HepG2 (cell line): ENCODE measurements at regions not wholly inside any gene's neighbourhood (a gene's known extent, or its start where the extent isn't known, plus 50 kb on each side); places are given as distances from the start of the nearest gene placed in this dataset.

ENCODE experiments used
- ATAC-seq: fragments of 200-7000 bp; cut with Tn5 transposase; 3 replicates; pipeline ENCODE4 v1.9.1; 2020; ENCODE audit warnings: mild to moderate bottlenecking, moderate library complexity
- BruUV-seq: library from RNA; stranded (reverse); fragments of 400-500 nt; replicated peaks from 2 replicates; lab custom pipeline; 2021; lab: Mats Ljungman, UMichigan
- CTCF ChIA-PET: fragments of 300-600 bp; formaldehyde crosslinking; extraction: SDS; loops from one replicate; lab custom pipeline; 2021; ENCODE audit warnings: low total read pairs, inconsistent platforms, low intra/inter-chr PET ratio; lab: Yijun Ruan, JAX
- POLR2A ChIA-PET: fragments of 350-600 bp; sonication (Branson Sonifier 250); formaldehyde crosslinking; loops from one replicate; lab custom pipeline; 2020; ENCODE audit warnings: antibody characterized with exemption, inconsistent platforms; lab: Yijun Ruan, JAX
- DNase-seq: peaks from one replicate; pipeline ENCODE4 v3.0.0-alpha.2; 2015; ENCODE audit warnings: low spot score
- FAIRE-seq: peaks from 3 replicates; lab custom pipeline; 2011; peaks lifted over from hg19 to GRCh38; lab: Jason Lieb, UNC
- H2AFZ ChIP-seq: one replicate; pipeline ENCODE4 v1.6.1; 2011; ENCODE audit warnings: low read length, inconsistent platforms
- H3K27ac ChIP-seq: fragments of 300-600 bp; 3 replicates; pipeline ENCODE4 v1.8.0; 2011; ENCODE audit warnings: mixed run types, mild to moderate bottlenecking, mixed read lengths, low read length, inconsistent platforms; ENCODE audit not compliant: insufficient read depth; ENCODE audit errors: extremely low read length
- H3K27me3 ChIP-seq, 2 experiments: fragments of 200-600 bp in 1 of 2; 2 replicates in 1 of 2; 3 replicates in 1 of 2; pipeline versions ENCODE4 v1.6.0 to v1.8.0; 2011; ENCODE audit warnings: low read length in 2 of 2, mild to moderate bottlenecking in 2 of 2, moderate library complexity in 2 of 2, inconsistent platforms in 1 of 2; ENCODE audit not compliant: insufficient read depth in 2 of 2, control insufficient read depth in 1 of 2
- H3K36me3 ChIP-seq, 2 experiments: fragments of 200-600 bp in 1 of 2; replicated peaks in 1 of 2; 2 replicates in 1 of 2; 3 replicates in 1 of 2; pipeline versions ENCODE4 v1.5.1 to v1.8.0; 2011; ENCODE audit warnings: low read length in 2 of 2, inconsistent platforms in 1 of 2; ENCODE audit not compliant: insufficient read depth in 2 of 2, control insufficient read depth in 1 of 2
- H3K4me1 ChIP-seq: 2 replicates; pipeline ENCODE4 v1.5.1; 2012; ENCODE audit warnings: low read length, inconsistent platforms; ENCODE audit not compliant: insufficient read depth
- H3K4me2 ChIP-seq: 2 replicates; pipeline ENCODE4 v1.6.0; 2011; ENCODE audit warnings: low read depth, low read length, inconsistent platforms
- H3K4me3 ChIP-seq, 3 experiments: fragments of 200-600 bp in 1 of 3; sonication (generic), shearing (Covaris generic) in 1 of 3; replicated peaks in 1 of 3; 2 replicates each; pipeline ENCODE4 v1.5.1; 2011 to 2016; ENCODE audit warnings: low read length in 3 of 3, inconsistent platforms in 2 of 3, low read depth in 2 of 3, mild to moderate bottlenecking in 2 of 3, control low read depth in 1 of 3, mixed read lengths in 1 of 3; ENCODE audit not compliant: insufficient read depth in 1 of 3
- H3K79me2 ChIP-seq: one replicate; pipeline ENCODE4 v1.6.1; 2011; ENCODE audit warnings: low read length, inconsistent platforms; ENCODE audit not compliant: insufficient read depth
- H3K9ac ChIP-seq: 2 replicates; pipeline ENCODE4 v1.6.0; 2011; ENCODE audit warnings: mild to moderate bottlenecking, low read depth, low read length, inconsistent platforms; ENCODE audit not compliant: insufficient read depth
- H3K9me3 ChIP-seq: 2 replicates; pipeline ENCODE4 v1.5.1; 2012; ENCODE audit warnings: mild to moderate bottlenecking, low read length
- H4K20me1 ChIP-seq: 2 replicates; pipeline ENCODE4 v1.6.0; 2011; ENCODE audit warnings: inconsistent platforms, mild to moderate bottlenecking, low read length, moderate library complexity; ENCODE audit not compliant: insufficient read depth
- DMAP1 ChIP-seq: IDR thresholded peaks from 2 replicates; pipeline ENCODE4 v1.6.1; 2016
- EHMT2 ChIP-seq: fragments of 200-600 bp; sonication (generic); IDR thresholded peaks from 2 replicates; pipeline ENCODE4 v1.7.0; 2017; ENCODE audit warnings: antibody characterized with exemption, low read depth, low read length, borderline replicate concordance
- FOXK2 ChIP-seq: fragments of 450-650 bp; IDR thresholded peaks from 2 replicates; pipeline ENCODE4 v1.6.1; 2016
- KAT8 ChIP-seq: IDR thresholded peaks from 2 replicates; pipeline ENCODE4 v1.6.1; 2016; ENCODE audit warnings: missing genetic modification reagents, missing compliant biosample characterization
- KLF11 ChIP-seq: IDR thresholded peaks from 2 replicates; pipeline ENCODE4 v1.6.1; 2016; ENCODE audit warnings: missing compliant biosample characterization
- MZF1 ChIP-seq: sonication (generic); formaldehyde crosslinking; IDR thresholded peaks from 2 replicates; pipeline ENCODE4 v1.8.1; 2023; ENCODE audit warnings: mild to moderate bottlenecking, missing genetic modification reagents, borderline replicate concordance
- NCOA2 ChIP-seq: sonication (generic); formaldehyde crosslinking; IDR thresholded peaks from 2 replicates; pipeline ENCODE4 v1.8.0; 2022; ENCODE audit warnings: inconsistent platforms
- RCOR2 ChIP-seq: IDR thresholded peaks from 2 replicates; pipeline ENCODE4 v1.6.1; 2016; ENCODE audit warnings: missing biosample characterization, missing genetic modification reagents
- REXO4 ChIP-seq: sonication (generic); formaldehyde crosslinking; IDR thresholded peaks from 2 replicates; pipeline ENCODE4 v1.8.0; 2022; ENCODE audit warnings: missing genetic modification reagents, mild to moderate bottlenecking, borderline replicate concordance
- SP140L ChIP-seq: sonication (generic); formaldehyde crosslinking; IDR thresholded peaks from 2 replicates; pipeline ENCODE4 v1.4.0; 2020; ENCODE audit warnings: missing genetic modification reagents, borderline replicate concordance
- TMF1 ChIP-seq: sonication (generic); formaldehyde crosslinking; IDR thresholded peaks from 2 replicates; pipeline ENCODE4 v1.8.1; 2022; ENCODE audit warnings: low read depth, missing genetic modification reagents
- ZFYVE20 ChIP-seq: sonication (generic); formaldehyde crosslinking; IDR thresholded peaks from 2 replicates; pipeline ENCODE4 v1.8.0; 2023; ENCODE audit warnings: low read depth, mild to moderate bottlenecking, moderate library complexity, missing genetic modification reagents, borderline replicate concordance
- ZNF432 ChIP-seq: sonication (generic); formaldehyde crosslinking; IDR thresholded peaks from 2 replicates; pipeline ENCODE4 v1.5.0; 2020; ENCODE audit warnings: missing genetic modification reagents, mild to moderate bottlenecking, borderline replicate concordance
- WGBS: methylation state at CpG from one replicate; pipeline ENCODE4 v1.1.6; 2017; ENCODE audit warnings: low lambda C conversion rate; 5-methylcytosine and 5-hydroxymethylcytosine counted together
- in situ Hi-C: cut with HindIII; loops from 2 replicates; pipeline ENCODE4 v1.10.0; 2017; ENCODE audit warnings: low pct_unique_long_range_greater_than_20kb; ENCODE audit not compliant: extremely low pct_ligation_motif_present
- intact Hi-C: fragments of 100-400 bp; cut with micrococcal nuclease; formaldehyde crosslinking; loops from one replicate; pipeline ENCODE4 v1.10.0; 2022; ENCODE audit not compliant: unreplicated experiment
- TF ChIP-seq, protein P1 (sequence below): IDR thresholded peaks from 2 replicates; pipeline ENCODE4 v1.6.1; 2016; ENCODE audit warnings: missing compliant biosample characterization, missing genetic modification reagents, borderline replicate concordance
- TF ChIP-seq, protein P2 (sequence below): sonication (generic); formaldehyde crosslinking; IDR thresholded peaks from 2 replicates; pipeline ENCODE4 v1.5.0; 2020; ENCODE audit warnings: missing genetic modification reagents, mild to moderate bottlenecking, borderline replicate concordance
- TF ChIP-seq, protein P3 (sequence below): IDR thresholded peaks from 2 replicates; pipeline ENCODE4 v1.4.0; 2020; ENCODE audit warnings: mild to moderate bottlenecking, missing genetic modification reagents

DNA sequence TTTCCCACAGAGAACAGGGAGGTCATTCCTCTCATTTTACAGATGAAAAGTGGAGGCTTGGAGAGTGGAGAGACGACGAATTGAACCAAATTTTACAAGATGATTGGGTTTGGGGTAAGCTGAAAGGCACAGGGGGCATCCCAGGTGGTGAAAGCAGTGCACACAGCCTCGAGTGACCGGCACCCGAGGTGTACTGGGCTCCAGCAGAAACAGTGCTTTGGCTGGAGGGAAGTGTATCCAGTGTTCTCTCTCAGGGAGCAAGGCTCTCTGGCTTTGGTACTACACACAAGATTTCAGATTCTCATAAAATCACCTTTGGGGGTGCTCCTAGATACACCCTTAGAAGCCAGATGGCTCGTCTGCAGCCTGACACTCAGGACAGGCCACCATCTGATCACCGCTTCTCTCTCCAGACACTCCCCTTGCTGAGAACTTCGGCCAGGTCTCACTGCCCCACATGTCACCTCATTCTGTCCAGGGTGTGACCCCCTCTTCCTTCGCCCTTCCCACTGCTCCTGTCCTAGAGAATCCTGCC is 339.6 kb downstream of the CYRIA start:
- no peak overlapping the region for H3K9ac ChIP-seq
- ATAC-seq (no peak), FAIRE-seq (no peak), DNase-seq (no peak)
- H3K27ac ChIP-seq = no peak overlapping the region
- intact Hi-C loops (no loop called here), in situ Hi-C loops (no loop called here)
- peaks cover 0 to 6% of the 10 kb centered on the region in 2 experiments; a peak in 3 of 5 replicates for H3K27me3 ChIP-seq
- H3K9me3 ChIP-seq = no peaks in the 10 kb centered on the region
- no peak overlapping the region for H3K4me2 ChIP-seq
- no peak overlapping the region for H2AFZ ChIP-seq
- peaks cover 19% of the 10 kb centered on the region for H3K4me1 ChIP-seq
- no peaks in the 10 kb centered on the region for H3K36me3 ChIP-seq
- H3K4me3 ChIP-seq = no peak overlapping the region
- H3K79me2 ChIP-seq = no peaks in the 10 kb centered on the region
- CTCF ChIA-PET = no interaction called here
- POLR2A ChIA-PET = no interaction called here
- no TSS peak for BruUV-seq
- no peaks in the 10 kb centered on the region for H4K20me1 ChIP-seq
- 41% methylated on average over 8 of the region's 9 CpGs for WGBS
- TF ChIP-seq RCOR2 (CRISPR knock-in tag) (no peak), REXO4 (CRISPR knock-in tag) (no peak), FOXK2 (no peak), KLF11 (CRISPR knock-in tag) (no peak), EHMT2 (no peak), KAT8 (CRISPR knock-in tag) (no peak), NCOA2 (no peak), ZNF432 (CRISPR knock-in tag) (no peak), TMF1 (CRISPR knock-in tag) (no peak), ZFYVE20 (CRISPR knock-in tag) (no peak), DMAP1 (CRISPR knock-in tag) (no peak), SP140L (CRISPR knock-in tag) (no peak), MZF1 (CRISPR knock-in tag) (no peak)
- TF ChIP-seq, protein P1, sequence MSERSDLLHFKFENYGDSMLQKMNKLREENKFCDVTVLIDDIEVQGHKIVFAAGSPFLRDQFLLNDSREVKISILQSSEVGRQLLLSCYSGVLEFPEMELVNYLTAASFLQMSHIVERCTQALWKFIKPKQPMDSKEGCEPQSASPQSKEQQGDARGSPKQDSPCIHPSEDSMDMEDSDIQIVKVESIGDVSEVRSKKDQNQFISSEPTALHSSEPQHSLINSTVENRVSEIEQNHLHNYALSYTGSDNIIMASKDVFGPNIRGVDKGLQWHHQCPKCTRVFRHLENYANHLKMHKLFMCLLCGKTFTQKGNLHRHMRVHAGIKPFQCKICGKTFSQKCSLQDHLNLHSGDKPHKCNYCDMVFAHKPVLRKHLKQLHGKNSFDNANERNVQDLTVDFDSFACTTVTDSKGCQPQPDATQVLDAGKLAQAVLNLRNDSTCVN = no peak
- TF ChIP-seq, protein P2, sequence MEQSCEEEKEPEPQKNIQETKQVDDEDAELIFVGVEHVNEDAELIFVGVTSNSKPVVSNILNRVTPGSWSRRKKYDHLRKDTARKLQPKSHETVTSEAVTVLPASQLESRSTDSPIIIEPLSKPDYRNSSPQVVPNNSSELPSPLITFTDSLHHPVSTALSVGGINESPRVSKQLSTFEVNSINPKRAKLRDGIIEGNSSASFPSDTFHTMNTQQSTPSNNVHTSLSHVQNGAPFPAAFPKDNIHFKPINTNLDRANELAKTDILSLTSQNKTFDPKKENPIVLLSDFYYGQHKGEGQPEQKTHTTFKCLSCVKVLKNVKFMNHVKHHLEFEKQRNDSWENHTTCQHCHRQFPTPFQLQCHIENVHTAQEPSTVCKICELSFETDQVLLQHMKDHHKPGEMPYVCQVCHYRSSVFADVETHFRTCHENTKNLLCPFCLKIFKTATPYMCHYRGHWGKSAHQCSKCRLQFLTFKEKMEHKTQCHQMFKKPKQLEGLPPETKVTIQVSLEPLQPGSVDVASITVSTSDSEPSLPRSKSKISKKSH (CRISPR knock-in tag) = no peak
- TF ChIP-seq, protein P3, sequence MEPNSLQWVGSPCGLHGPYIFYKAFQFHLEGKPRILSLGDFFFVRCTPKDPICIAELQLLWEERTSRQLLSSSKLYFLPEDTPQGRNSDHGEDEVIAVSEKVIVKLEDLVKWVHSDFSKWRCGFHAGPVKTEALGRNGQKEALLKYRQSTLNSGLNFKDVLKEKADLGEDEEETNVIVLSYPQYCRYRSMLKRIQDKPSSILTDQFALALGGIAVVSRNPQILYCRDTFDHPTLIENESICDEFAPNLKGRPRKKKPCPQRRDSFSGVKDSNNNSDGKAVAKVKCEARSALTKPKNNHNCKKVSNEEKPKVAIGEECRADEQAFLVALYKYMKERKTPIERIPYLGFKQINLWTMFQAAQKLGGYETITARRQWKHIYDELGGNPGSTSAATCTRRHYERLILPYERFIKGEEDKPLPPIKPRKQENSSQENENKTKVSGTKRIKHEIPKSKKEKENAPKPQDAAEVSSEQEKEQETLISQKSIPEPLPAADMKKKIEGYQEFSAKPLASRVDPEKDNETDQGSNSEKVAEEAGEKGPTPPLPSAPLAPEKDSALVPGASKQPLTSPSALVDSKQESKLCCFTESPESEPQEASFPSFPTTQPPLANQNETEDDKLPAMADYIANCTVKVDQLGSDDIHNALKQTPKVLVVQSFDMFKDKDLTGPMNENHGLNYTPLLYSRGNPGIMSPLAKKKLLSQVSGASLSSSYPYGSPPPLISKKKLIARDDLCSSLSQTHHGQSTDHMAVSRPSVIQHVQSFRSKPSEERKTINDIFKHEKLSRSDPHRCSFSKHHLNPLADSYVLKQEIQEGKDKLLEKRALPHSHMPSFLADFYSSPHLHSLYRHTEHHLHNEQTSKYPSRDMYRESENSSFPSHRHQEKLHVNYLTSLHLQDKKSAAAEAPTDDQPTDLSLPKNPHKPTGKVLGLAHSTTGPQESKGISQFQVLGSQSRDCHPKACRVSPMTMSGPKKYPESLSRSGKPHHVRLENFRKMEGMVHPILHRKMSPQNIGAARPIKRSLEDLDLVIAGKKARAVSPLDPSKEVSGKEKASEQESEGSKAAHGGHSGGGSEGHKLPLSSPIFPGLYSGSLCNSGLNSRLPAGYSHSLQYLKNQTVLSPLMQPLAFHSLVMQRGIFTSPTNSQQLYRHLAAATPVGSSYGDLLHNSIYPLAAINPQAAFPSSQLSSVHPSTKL (CRISPR knock-in tag) = no peak
